OCI-LY7 (cell line): ENCODE measurements at regions not wholly inside any gene's neighbourhood (a gene's known extent, or its start where the extent isn't known, plus 50 kb on each side); places are given as distances from the start of the nearest gene placed in this dataset.

Experiments
- BruUV-seq: library from RNA; stranded (reverse); fragments of 400-500 nt; replicated peaks from 2 replicates; lab custom pipeline; 2021; lab: Mats Ljungman, UMichigan
- CTCF ChIA-PET: fragments of 300-600 bp; sonication (Branson Sonifier 250); formaldehyde crosslinking; loops from one replicate; lab custom pipeline; 2022; ENCODE audit warnings: antibody characterized with exemption; ENCODE audit not compliant: unreplicated experiment; lab: Charles Lee
- POLR2A ChIA-PET: fragments of 300-600 bp; sonication (Branson Sonifier 250); formaldehyde crosslinking; loops from one replicate; lab custom pipeline; 2022; ENCODE audit warnings: antibody characterized with exemption; lab: Charles Lee
- DNase-seq: peaks from one replicate; pipeline ENCODE4 v3.0.0-alpha.2; 2015; ENCODE audit warnings: low spot score
- H2AFZ ChIP-seq: fragments of 200-600 bp; sonication (generic), shearing (Covaris generic); 2 replicates; pipeline ENCODE4 v1.6.1; 2014; ENCODE audit warnings: mild to moderate bottlenecking, antibody characterized with exemption, low read length, moderate library complexity
- H3K27ac ChIP-seq: fragments of 200-600 bp; sonication (generic); 2 replicates; pipeline ENCODE4 v1.5.1; 2014; ENCODE audit warnings: mixed run types, low read depth, mild to moderate bottlenecking, moderate library complexity, low read length, inconsistent platforms; ENCODE audit not compliant: poor library complexity, severe bottlenecking
- H3K36me3 ChIP-seq: fragments of 200-600 bp; sonication (generic); 2 replicates; pipeline ENCODE4 v1.6.1; 2014; ENCODE audit warnings: mild to moderate bottlenecking, antibody characterized with exemption, low read length, moderate library complexity, mixed read lengths; ENCODE audit not compliant: insufficient read depth
- H3K4me1 ChIP-seq: fragments of 200-600 bp; sonication (generic); 2 replicates; pipeline ENCODE4 v1.5.1; 2014; ENCODE audit warnings: mild to moderate bottlenecking, low read length; ENCODE audit not compliant: insufficient read depth, poor library complexity, severe bottlenecking
- H3K4me2 ChIP-seq: fragments of 200-600 bp; sonication (generic); 2 replicates; pipeline ENCODE4 v1.6.1; 2014; ENCODE audit warnings: mild to moderate bottlenecking, low read length
- H3K4me3 ChIP-seq: fragments of 200-600 bp; sonication (generic); 2 replicates; pipeline ENCODE4 v1.5.1; 2014; ENCODE audit warnings: mild to moderate bottlenecking, low read depth, low read length; ENCODE audit not compliant: poor library complexity, severe bottlenecking
- H3K79me2 ChIP-seq: fragments of 200-600 bp; sonication (generic); 2 replicates; pipeline ENCODE4 v1.6.1; 2016; ENCODE audit warnings: low read depth, mild to moderate bottlenecking, low read length, moderate library complexity, mixed read lengths; ENCODE audit not compliant: insufficient read depth
- H3K9me2 ChIP-seq: fragments of 200-600 bp; sonication (generic); 2 replicates; pipeline ENCODE4 v1.6.1; 2016; ENCODE audit warnings: mild to moderate bottlenecking, low read length, mixed read lengths; ENCODE audit not compliant: insufficient read depth
- H3K9me3 ChIP-seq: fragments of 200-600 bp; sonication (generic); 2 replicates; pipeline ENCODE4 v1.6.1; 2014; ENCODE audit warnings: mild to moderate bottlenecking, mixed run types, low read length, mixed read lengths
- H4K20me1 ChIP-seq: fragments of 200-600 bp; sonication (generic); 2 replicates; pipeline ENCODE4 v1.6.1; 2014; ENCODE audit warnings: mild to moderate bottlenecking, antibody characterized with exemption, low read length, moderate library complexity, mixed read lengths; ENCODE audit not compliant: insufficient read depth
- EZH2phosphoT487 ChIP-seq: fragments of 200-600 bp; sonication (generic); IDR thresholded peaks from 2 replicates; pipeline ENCODE4 v1.6.1; 2018; ENCODE audit warnings: low read depth, borderline replicate concordance, mild to moderate bottlenecking, mixed run types, antibody characterized with exemption, low read length, moderate library complexity, mixed read lengths
- intact Hi-C: fragments of 100-400 bp; cut with micrococcal nuclease; formaldehyde crosslinking; loops from one replicate; pipeline ENCODE4 v1.10.0; 2022; ENCODE audit not compliant: unreplicated experiment
- TF ChIP-seq, protein P1 (sequence below): fragments of 200-600 bp; sonication (generic); conservative IDR thresholded peaks from 2 replicates; pipeline ENCODE4 v1.5.1; 2014; ENCODE audit warnings: mild to moderate bottlenecking, antibody characterized with exemption, low read length, moderate library complexity, mixed read lengths

- ChIA-PET CTCF (no interaction called here), POLR2A (no interaction called here)
- H3K4me1 ChIP-seq = no peaks in the 10 kb centered on the region
- no peak for TF ChIP-seq EZH2phosphoT487
- TF ChIP-seq, protein P1, sequence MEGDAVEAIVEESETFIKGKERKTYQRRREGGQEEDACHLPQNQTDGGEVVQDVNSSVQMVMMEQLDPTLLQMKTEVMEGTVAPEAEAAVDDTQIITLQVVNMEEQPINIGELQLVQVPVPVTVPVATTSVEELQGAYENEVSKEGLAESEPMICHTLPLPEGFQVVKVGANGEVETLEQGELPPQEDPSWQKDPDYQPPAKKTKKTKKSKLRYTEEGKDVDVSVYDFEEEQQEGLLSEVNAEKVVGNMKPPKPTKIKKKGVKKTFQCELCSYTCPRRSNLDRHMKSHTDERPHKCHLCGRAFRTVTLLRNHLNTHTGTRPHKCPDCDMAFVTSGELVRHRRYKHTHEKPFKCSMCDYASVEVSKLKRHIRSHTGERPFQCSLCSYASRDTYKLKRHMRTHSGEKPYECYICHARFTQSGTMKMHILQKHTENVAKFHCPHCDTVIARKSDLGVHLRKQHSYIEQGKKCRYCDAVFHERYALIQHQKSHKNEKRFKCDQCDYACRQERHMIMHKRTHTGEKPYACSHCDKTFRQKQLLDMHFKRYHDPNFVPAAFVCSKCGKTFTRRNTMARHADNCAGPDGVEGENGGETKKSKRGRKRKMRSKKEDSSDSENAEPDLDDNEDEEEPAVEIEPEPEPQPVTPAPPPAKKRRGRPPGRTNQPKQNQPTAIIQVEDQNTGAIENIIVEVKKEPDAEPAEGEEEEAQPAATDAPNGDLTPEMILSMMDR = peak; percentile 60
- H3K79me2 ChIP-seq = no peaks in the 10 kb centered on the region
- no peaks in the 10 kb centered on the region for H3K9me2 ChIP-seq
- no TSS peak for BruUV-seq
- no peak overlapping the region for H3K4me3 ChIP-seq
- no peaks in the 10 kb centered on the region for H3K9me3 ChIP-seq
- intact Hi-C loops = no loop called here
- H4K20me1 ChIP-seq = no peaks in the 10 kb centered on the region
- H2AFZ ChIP-seq = no peak overlapping the region
- no peak for DNase-seq
- no peaks in the 10 kb centered on the region for H3K36me3 ChIP-seq
- no peak overlapping the region for H3K27ac ChIP-seq
- no peak overlapping the region for H3K4me2 ChIP-seq
Observed at GRCh38 chr5:67375606-67376005, 179.0 kb upstream of the CD180 start.

DNA sequence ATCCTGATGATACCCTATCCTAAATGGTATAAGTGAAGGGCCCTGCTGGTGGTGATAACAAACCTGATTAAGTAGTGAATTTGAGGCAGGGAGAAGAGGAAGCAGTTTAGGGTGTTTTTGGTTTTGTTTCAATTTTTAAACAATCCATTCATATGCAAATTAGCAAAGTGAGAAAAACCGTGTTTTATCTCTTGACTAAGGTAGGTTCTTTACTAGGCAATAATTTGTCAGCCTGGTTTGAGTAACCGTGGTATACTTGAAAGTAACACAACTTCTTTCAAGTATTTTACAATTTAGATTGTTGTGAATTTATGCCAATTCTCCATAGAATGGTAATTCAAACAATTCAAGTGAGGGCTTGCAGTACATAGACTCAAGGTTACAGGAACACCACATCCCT lies 177.8 kb upstream of the CD180 start:
- BruUV-seq = no TSS peak
- Histone ChIP-seq H3K36me3 (no peaks in the 10 kb centered on the region), H2AFZ (no peak overlapping the region), H3K79me2 (no peaks in the 10 kb centered on the region), H3K4me3 (no peak overlapping the region), H3K27ac (no peak overlapping the region), H4K20me1 (no peaks in the 10 kb centered on the region), H3K9me3 (no peaks in the 10 kb centered on the region), H3K9me2 (no peaks in the 10 kb centered on the region), H3K4me1 (no peaks in the 10 kb centered on the region), H3K4me2 (no peak overlapping the region)
- POLR2A ChIA-PET = no interaction called here
- DNase-seq = no peak
- TF ChIP-seq EZH2phosphoT487 = no peak
- TF ChIP-seq, protein P1 = no peak
- CTCF ChIA-PET = no interaction called here
- intact Hi-C loops = no loop called here

DNA sequence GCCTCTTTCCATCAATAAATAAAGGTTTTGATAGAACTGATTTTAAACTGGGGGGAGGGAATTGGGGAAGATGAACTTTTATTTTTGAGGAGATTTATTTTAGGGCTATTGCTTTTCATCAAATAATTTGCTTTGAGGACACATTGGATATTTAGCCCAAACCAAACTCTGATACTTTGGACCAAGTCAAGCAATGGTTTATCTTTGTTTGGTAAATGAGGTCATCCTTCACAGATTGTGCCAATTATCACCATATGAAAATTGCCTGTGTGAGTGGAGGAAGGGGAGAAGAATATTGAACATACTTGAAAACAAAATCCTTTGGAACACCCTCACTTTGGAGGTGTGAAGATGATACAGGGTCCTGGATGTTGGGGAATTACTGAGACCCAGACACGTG lies 176.9 kb upstream of the CD180 start:
- Histone ChIP-seq H3K9me3 (no peaks in the 10 kb centered on the region), H3K9me2 (no peaks in the 10 kb centered on the region), H3K4me1 (no peaks in the 10 kb centered on the region), H3K4me2 (no peak overlapping the region), H4K20me1 (no peaks in the 10 kb centered on the region), H3K79me2 (no peaks in the 10 kb centered on the region), H3K4me3 (no peak overlapping the region), H3K27ac (no peak overlapping the region), H3K36me3 (no peaks in the 10 kb centered on the region), H2AFZ (no peak overlapping the region)
- DNase-seq = no peak
- TF ChIP-seq EZH2phosphoT487 = no peak
- TF ChIP-seq, protein P1 = no peak
- intact Hi-C loops = no loop called here
- POLR2A ChIA-PET = no interaction called here
- CTCF ChIA-PET = no interaction called here
- no TSS peak for BruUV-seq
